Body of pancreas (tissue), 4 donors: ENCODE measurements at regions not wholly inside any gene's neighbourhood (a gene's known extent, or its start where the extent isn't known, plus 50 kb on each side); places are given as distances from the start of the nearest gene placed in this dataset.

ENCODE experiments used
- CTCF ChIP-seq, 7 experiments: fragments of 450-650 bp in 4 of 7; fragments of 200-600 bp in 3 of 7; sonication (generic) in 3 of 7; IDR thresholded peaks; one replicate each; pipeline ENCODE4 v1.5.1; 2016 to 2019; ENCODE audit warnings: antibody characterized with exemption in 7 of 7
- POLR2A ChIP-seq, 3 donors: fragments of 450-650 bp; IDR thresholded peaks; one replicate each; pipeline ENCODE4 v1.6.1; 2016; ENCODE audit warnings: antibody characterized with exemption in 3 of 3, mild to moderate bottlenecking in 2 of 3

DNA sequence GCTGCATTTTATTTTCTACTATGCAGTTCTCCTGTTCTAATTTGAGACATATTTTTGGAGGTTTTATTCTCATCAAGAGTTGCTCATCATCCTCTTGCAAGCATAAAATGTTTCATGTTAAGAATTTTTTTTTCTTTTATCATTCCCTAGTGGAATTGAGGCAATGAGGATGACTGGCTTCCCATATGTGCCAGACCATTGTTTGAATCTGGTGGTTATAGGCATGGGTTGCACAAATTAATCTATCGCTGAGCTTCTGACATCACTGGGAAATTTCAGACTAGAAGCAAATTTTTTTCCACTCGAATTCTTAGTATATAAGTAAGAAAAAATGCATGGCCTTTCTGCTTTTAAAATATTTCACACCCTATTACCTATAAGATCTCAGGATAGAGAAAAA lies 279.1 kb upstream of the PLSCR5 start:
- no peak for TF ChIP-seq CTCF (IDR thresholded peaks at IDR 0.05)
- TF ChIP-seq POLR2A (IDR thresholded peaks at IDR 0.05), result no peak
